Activated CD4-positive, alpha-beta memory T cell treated with anti-CD3 and anti-CD28 coated beads for 36 hours (primary cell): ENCODE measurements at regions not wholly inside any gene's neighbourhood (a gene's known extent, or its start where the extent isn't known, plus 50 kb on each side); places are given as distances from the start of the nearest gene placed in this dataset.

Experiments used
- CTCF ChIA-PET: fragments of 350-600 bp; sonication (Branson Sonifier 250); formaldehyde crosslinking; loops from one replicate; lab custom pipeline; 2021; ENCODE audit warnings: antibody characterized with exemption, inconsistent platforms; lab: Charles Lee
- POLR2A ChIA-PET: fragments of 350-600 bp; sonication (Branson Sonifier 250); formaldehyde crosslinking; loops from one replicate; lab custom pipeline; 2021; ENCODE audit warnings: antibody characterized with exemption; lab: Charles Lee
- DNase-seq: peaks from one replicate; pipeline ENCODE4 v3.0.0-alpha.2; 2020
- H3K27ac Mint-ChIP-seq: one replicate; pipeline ENCODE4 v1.8.0; 2021; ENCODE audit warnings: mixed read lengths
- H3K27me3 Mint-ChIP-seq: one replicate; pipeline ENCODE4 v1.8.0; 2021; ENCODE audit warnings: mixed read lengths
- H3K36me3 Mint-ChIP-seq: one replicate; pipeline ENCODE4 v1.8.0; 2021; ENCODE audit warnings: mixed read lengths
- H3K4me1 Mint-ChIP-seq: one replicate; pipeline ENCODE4 v1.8.0; 2021; ENCODE audit warnings: low read depth, mixed read lengths
- H3K4me3 Mint-ChIP-seq: one replicate; pipeline ENCODE4 v1.8.0; 2021; ENCODE audit warnings: mild to moderate bottlenecking, mixed read lengths
- H3K9me3 Mint-ChIP-seq: one replicate; pipeline ENCODE4 v1.8.0; 2021; ENCODE audit warnings: mixed read lengths
- intact Hi-C: fragments of 100-400 bp; cut with micrococcal nuclease; formaldehyde crosslinking; loops from one replicate; pipeline ENCODE4 v1.15.1; 2023

GRCh38 chr1:30382496-30382895 is 340.9 kb downstream of the MATN1 start:
- POLR2A ChIA-PET, result no interaction called here
- peaks cover 2% of the 10 kb centered on the region for H3K4me1 Mint-ChIP-seq
- H3K4me3 Mint-ChIP-seq, result no peak overlapping the region
- H3K27ac Mint-ChIP-seq, result no peak overlapping the region
- no peaks in the 10 kb centered on the region for H3K9me3 Mint-ChIP-seq
- DNase-seq, result no peak
- intact Hi-C loops, result no loop called here
- no peaks in the 10 kb centered on the region for H3K36me3 Mint-ChIP-seq
- peaks cover 10% of the 10 kb centered on the region for H3K27me3 Mint-ChIP-seq
- CTCF ChIA-PET, result no interaction called here

- POLR2A ChIA-PET, result no interaction called here
- Mint-ChIP-seq H3K9me3 (no peaks in the 10 kb centered on the region), H3K4me3 (no peak overlapping the region), H3K27ac (no peak overlapping the region), H3K27me3 (peaks cover 10% of the 10 kb centered on the region), H3K4me1 (peaks cover 2% of the 10 kb centered on the region), H3K36me3 (no peaks in the 10 kb centered on the region)
- CTCF ChIA-PET, result interaction anchor here (0.7 to 2.8 kb wide), 5 partner anchors 11 to 156 kb away, joined by 3 to 19 read pairs (median 4); no protein-coding TSS in a partner anchor
- DNase-seq, result no peak
- intact Hi-C loops, result no loop called here
These were observed 341.6 kb downstream of the MATN1 start for GRCh38 chr1:30381671-30382365.

- intact Hi-C loops, result no loop called here
- Mint-ChIP-seq H3K36me3 (no peaks in the 10 kb centered on the region), H3K27me3 (peaks cover 10% of the 10 kb centered on the region), H3K27ac (no peak overlapping the region), H3K4me3 (no peak overlapping the region), H3K9me3 (no peaks in the 10 kb centered on the region), H3K4me1 (peaks cover 2% of the 10 kb centered on the region)
- ChIA-PET CTCF (interaction anchor here (0.6 to 2.8 kb wide), 22 partner anchors 13 to 1146 kb away, joined by 3 to 19 read pairs (median 5); partner anchors contain the start of gene PTPRU), POLR2A (no interaction called here)
- DNase-seq, result no peak
These were observed 342.1 kb downstream of the MATN1 start for GRCh38 chr1:30381266-30381665.

GRCh38 chr1:30380625-30380984 is 342.8 kb downstream of the MATN1 start:
- CTCF ChIA-PET, result interaction anchor here (0.6 to 2.8 kb wide), 33 partner anchors 9 to 1178 kb away, joined by 3 to 19 read pairs (median 4); partner anchors contain the start of gene PTPRU
- POLR2A ChIA-PET, result no interaction called here
- no peaks in the 10 kb centered on the region for H3K36me3 Mint-ChIP-seq
- intact Hi-C loops, result no loop called here
- peaks cover 2% of the 10 kb centered on the region for H3K4me1 Mint-ChIP-seq
- H3K4me3 Mint-ChIP-seq, result no peak overlapping the region
- H3K27me3 Mint-ChIP-seq, result peaks cover 9% of the 10 kb centered on the region
- DNase-seq, result no peak
- H3K9me3 Mint-ChIP-seq, result no peaks in the 10 kb centered on the region
- H3K27ac Mint-ChIP-seq, result no peak overlapping the region

- Mint-ChIP-seq H3K27me3 (peaks cover 9% of the 10 kb centered on the region), H3K4me3 (no peak overlapping the region), H3K36me3 (no peaks in the 10 kb centered on the region), H3K9me3 (no peaks in the 10 kb centered on the region), H3K27ac (no peak overlapping the region), H3K4me1 (peaks cover 2% of the 10 kb centered on the region)
- ChIA-PET POLR2A (no interaction called here), CTCF (interaction anchor here (0.5 to 2.8 kb wide), 31 partner anchors 8 to 1177 kb away, joined by 3 to 19 read pairs (median 4); partner anchors contain the start of gene PTPRU)
- peak; percentile 41 for DNase-seq
- intact Hi-C loops, result no loop called here
These were observed 343.4 kb downstream of the MATN1 start for GRCh38 chr1:30379684-30380624.

- CTCF ChIA-PET, result interaction anchor here (1.9 to 2.8 kb wide), 2 partner anchors 11 to 24 kb away, joined by 12 to 19 read pairs; no protein-coding TSS in a partner anchor
- intact Hi-C loops, result no loop called here
- H3K9me3 Mint-ChIP-seq, result no peaks in the 10 kb centered on the region
- no peak overlapping the region for H3K4me3 Mint-ChIP-seq
- no peaks in the 10 kb centered on the region for H3K36me3 Mint-ChIP-seq
- POLR2A ChIA-PET, result no interaction called here
- H3K4me1 Mint-ChIP-seq, result peaks cover 2% of the 10 kb centered on the region
- no peak overlapping the region for H3K27ac Mint-ChIP-seq
- no peak for DNase-seq
- peaks cover 12% of the 10 kb centered on the region for H3K27me3 Mint-ChIP-seq
These were observed 344.3 kb downstream of the MATN1 start for GRCh38 chr1:30378991-30379581.

GRCh38 chr1:30378003-30378596 is 345.3 kb downstream of the MATN1 start:
- ChIA-PET CTCF (no interaction called here), POLR2A (no interaction called here)
- H3K27me3 Mint-ChIP-seq, result peaks cover 12% of the 10 kb centered on the region

GRCh38 chr1:30377230-30378002 is 346.0 kb downstream of the MATN1 start:
- ChIA-PET CTCF (interaction anchor here (0.9 kb wide), 1 partner anchor 14 kb away, joined by 3 read pairs; no protein-coding TSS in a partner anchor), POLR2A (no interaction called here)
- intact Hi-C loops, result no loop called here
- DNase-seq, result no peak
- no peaks in the 10 kb centered on the region for H3K36me3 Mint-ChIP-seq
- H3K9me3 Mint-ChIP-seq, result no peaks in the 10 kb centered on the region
- H3K27ac Mint-ChIP-seq, result no peak overlapping the region
- H3K27me3 Mint-ChIP-seq, result peaks cover 10% of the 10 kb centered on the region
- H3K4me3 Mint-ChIP-seq, result no peak overlapping the region
- H3K4me1 Mint-ChIP-seq, result peaks cover 2% of the 10 kb centered on the region

More at GRCh38 chr1:30378003-30378596, 345.3 kb downstream of the MATN1 start:
- Mint-ChIP-seq H3K4me1 (peaks cover 2% of the 10 kb centered on the region), H3K4me3 (no peak overlapping the region), H3K36me3 (no peaks in the 10 kb centered on the region), H3K27ac (no peak overlapping the region), H3K9me3 (no peaks in the 10 kb centered on the region)
- intact Hi-C loops, result no loop called here
- no peak for DNase-seq

- H3K27me3 Mint-ChIP-seq, result peaks cover 8% of the 10 kb centered on the region
- no peak overlapping the region for H3K4me3 Mint-ChIP-seq
- CTCF ChIA-PET, result no interaction called here
- no peaks in the 10 kb centered on the region for H3K36me3 Mint-ChIP-seq
- POLR2A ChIA-PET, result no interaction called here
- DNase-seq, result no peak
- H3K27ac Mint-ChIP-seq, result no peak overlapping the region
- H3K4me1 Mint-ChIP-seq, result peaks cover 2% of the 10 kb centered on the region
- intact Hi-C loops, result no loop called here
- H3K9me3 Mint-ChIP-seq, result no peaks in the 10 kb centered on the region
These were observed 347.2 kb downstream of the MATN1 start for GRCh38 chr1:30376054-30376697.

- Mint-ChIP-seq H3K4me3 (no peak overlapping the region), H3K4me1 (no peaks in the 10 kb centered on the region), H3K36me3 (no peaks in the 10 kb centered on the region), H3K27me3 (peaks cover 8% of the 10 kb centered on the region), H3K9me3 (no peaks in the 10 kb centered on the region), H3K27ac (no peak overlapping the region)
- intact Hi-C loops, result no loop called here
- ChIA-PET POLR2A (no interaction called here), CTCF (no interaction called here)
- no peak for DNase-seq
These were observed 348.2 kb downstream of the MATN1 start for GRCh38 chr1:30375156-30375555.
